GM10248 (cell line): ENCODE measurements at regions not wholly inside any gene's neighbourhood (a gene's known extent, or its start where the extent isn't known, plus 50 kb on each side); places are given as distances from the start of the nearest gene placed in this dataset.

Experiments used
- CTCF ChIA-PET: fragments of 300-600 bp; sonication (Branson Sonifier 250); formaldehyde crosslinking; extraction: SDS; loops from one replicate; lab custom pipeline; 2021; ENCODE audit warnings: antibody characterized with exemption; lab: Yijun Ruan, JAX
- POLR2A ChIA-PET: fragments of 350-650 bp; sonication (Branson Sonifier 250); formaldehyde crosslinking; extraction: SDS; loops from one replicate; lab custom pipeline; 2020; ENCODE audit warnings: antibody characterized with exemption; lab: Yijun Ruan, JAX
- DNase-seq: peaks from one replicate; pipeline ENCODE4 v3.0.0; 2012; ENCODE audit errors: extremely low spot score
- CTCF ChIP-seq: IDR thresholded peaks from 2 replicates; pipeline ENCODE4 v1.5.1; 2012; ENCODE audit warnings: mild to moderate bottlenecking, low read depth; ENCODE audit errors: extremely low read depth, missing control alignments, control extremely low read depth

- POLR2A ChIA-PET, result no interaction called here
- TF ChIP-seq CTCF, result no peak
- no peak for DNase-seq
- CTCF ChIA-PET, result no interaction called here
Observed at GRCh38 chr16:48008011-48008525, 147.7 kb downstream of the ABCC12 start.

GRCh38 chr16:48004141-48004695 is 151.6 kb downstream of the ABCC12 start:
- no peak for TF ChIP-seq CTCF

GRCh38 chr16:48003206-48003907 is 152.4 kb downstream of the ABCC12 start:
- POLR2A ChIA-PET, result no interaction called here
- TF ChIP-seq CTCF, result no peak
- CTCF ChIA-PET, result no interaction called here
- DNase-seq, result no peak

More at GRCh38 chr16:48004141-48004695, 151.6 kb downstream of the ABCC12 start:
- no peak for DNase-seq
- CTCF ChIA-PET, result interaction anchor here (1.0 kb wide), 1 partner anchor 18 kb away, joined by 3 read pairs; no protein-coding TSS in a partner anchor
- POLR2A ChIA-PET, result no interaction called here

- DNase-seq, result no peak
- no peak for TF ChIP-seq CTCF
- POLR2A ChIA-PET, result no interaction called here
- CTCF ChIA-PET, result interaction anchor here (1.4 kb wide), 1 partner anchor 9 kb away, joined by 3 read pairs; no protein-coding TSS in a partner anchor
Observed at GRCh38 chr16:48001324-48001895, 154.4 kb downstream of the ABCC12 start.

- POLR2A ChIA-PET, result no interaction called here
- no peak for DNase-seq
- CTCF ChIA-PET, result interaction anchor here (1.4 to 2.2 kb wide), 2 partner anchors 10 to 165 kb away, joined by 3 to 4 read pairs; no protein-coding TSS in a partner anchor
- no peak for TF ChIP-seq CTCF
Observed at GRCh38 chr16:48000622-48001021, 155.2 kb downstream of the ABCC12 start.

GRCh38 chr16:47999595-47999994 is 156.2 kb downstream of the ABCC12 start:
- ChIA-PET POLR2A (no interaction called here), CTCF (interaction anchor here (0.8 to 2.2 kb wide), 2 partner anchors 22 to 166 kb away, joined by 3 to 4 read pairs; no protein-coding TSS in a partner anchor)
- DNase-seq, result no peak
- no peak for TF ChIP-seq CTCF
